GM18909 (cell line): ENCODE measurements at regions not wholly inside any gene's neighbourhood (a gene's known extent, or its start where the extent isn't known, plus 50 kb on each side); places are given as distances from the start of the nearest gene placed in this dataset.

ENCODE experiments used
- ATAC-seq: cut with Tn5 transposase; IDR thresholded peaks from one replicate; pipeline ENCODE4 v1.9.1; 2021; ENCODE audit warnings: mild to moderate bottlenecking; ENCODE audit not compliant: unreplicated experiment, poor library complexity

DNA sequence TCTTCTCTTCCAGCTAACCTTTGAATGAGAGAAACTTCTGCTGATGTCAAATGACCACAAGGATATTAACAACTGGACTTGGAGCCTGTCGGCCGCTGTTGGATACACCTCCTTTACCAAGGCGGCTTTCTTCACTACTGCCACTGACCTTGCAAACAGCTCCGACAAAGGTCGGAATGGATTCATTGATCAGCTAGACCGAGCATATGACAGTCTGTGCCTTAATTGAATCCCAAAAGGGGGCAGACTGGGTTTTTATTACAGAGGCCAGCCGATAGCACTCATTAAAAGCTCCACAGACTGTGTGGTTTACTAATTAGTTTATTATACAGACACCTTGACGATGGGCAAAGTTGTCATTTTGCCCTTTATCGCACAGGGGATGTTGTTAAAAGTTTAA lies 394.5 kb downstream of the RERGL start:
- no peak for ATAC-seq

- ATAC-seq = no peak
Measured at GRCh38 chr12:17691369-17691768, 398.6 kb downstream of the RERGL start.

DNA sequence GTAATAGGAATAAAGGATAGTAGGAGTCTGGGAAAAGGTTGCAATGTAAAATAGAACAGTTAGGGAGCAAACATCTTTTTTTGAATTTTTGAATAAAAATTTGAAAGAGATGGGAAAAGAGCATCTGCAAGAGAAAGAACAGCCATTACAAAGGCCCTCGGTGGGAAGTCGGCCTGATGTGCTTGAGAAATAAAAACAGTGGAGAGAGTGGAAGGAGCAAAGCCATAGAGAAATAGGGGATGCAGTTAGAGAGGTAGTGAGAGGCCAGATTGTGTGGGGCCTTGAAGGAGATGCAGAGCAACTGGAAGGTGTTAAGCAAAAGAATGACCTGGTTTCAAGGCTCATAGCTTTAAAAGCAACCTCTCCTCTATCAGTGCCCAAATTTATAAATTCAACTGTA lies 409.8 kb downstream of the RERGL start:
- ATAC-seq = no peak

DNA sequence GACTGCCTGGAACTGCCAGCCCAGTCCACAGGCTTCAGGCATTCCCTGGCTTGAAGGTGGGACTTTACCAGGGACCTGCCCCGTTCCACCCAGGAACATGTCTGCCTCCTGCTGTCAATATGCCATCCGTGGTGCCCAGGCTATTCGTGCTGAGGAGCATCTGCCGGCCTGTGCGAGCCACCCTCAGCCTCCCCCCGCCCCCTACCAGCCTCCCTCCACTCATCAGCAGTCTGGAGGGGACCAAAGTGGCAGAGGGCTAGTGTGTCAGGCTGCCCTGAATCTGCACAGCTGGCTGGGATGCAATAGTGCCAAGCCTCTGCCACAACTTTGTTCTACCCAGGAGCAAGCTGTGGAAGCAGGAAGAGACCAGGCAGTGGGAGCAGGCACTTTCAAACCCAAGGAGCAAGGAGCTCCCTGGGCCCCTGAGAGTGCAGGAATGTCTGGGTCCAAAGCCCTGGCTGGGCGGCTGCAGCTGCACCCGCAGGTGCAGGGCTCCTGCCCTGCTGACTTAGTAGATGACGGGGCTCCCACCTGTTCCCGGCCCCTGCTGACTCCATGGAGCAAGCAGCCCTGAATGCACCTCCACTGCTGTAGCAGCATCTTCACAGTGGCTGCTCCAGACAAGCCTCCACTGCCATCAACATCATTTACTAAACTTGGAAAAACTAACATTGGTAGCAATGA lies 423.2 kb downstream of the RERGL start:
- no peak for ATAC-seq

- ATAC-seq = no peak
Measured at GRCh38 chr12:17665839-17666238, 424.2 kb downstream of the RERGL start.

DNA sequence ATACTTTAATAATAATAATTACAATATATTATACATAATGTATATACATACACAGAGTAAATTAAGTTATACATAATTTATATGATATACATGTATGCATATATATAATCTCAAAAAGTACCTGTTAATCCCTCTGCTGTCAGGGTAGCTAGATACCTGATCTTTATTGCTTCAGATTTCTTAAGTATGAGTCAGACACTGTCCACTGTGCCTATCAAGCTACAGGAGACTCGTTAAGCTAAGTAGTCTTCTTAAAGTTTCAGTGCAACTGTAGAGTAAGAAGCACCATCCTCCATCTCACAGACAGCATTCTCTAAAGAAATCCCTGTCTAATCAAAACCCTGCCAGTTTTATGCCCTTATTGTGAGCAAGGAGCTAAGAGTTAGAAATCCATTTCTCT lies 428.7 kb downstream of the RERGL start:
- ATAC-seq = no peak

- ATAC-seq = no peak
Measured at GRCh38 chr12:17652436-17652835, 437.6 kb downstream of the RERGL start.

DNA sequence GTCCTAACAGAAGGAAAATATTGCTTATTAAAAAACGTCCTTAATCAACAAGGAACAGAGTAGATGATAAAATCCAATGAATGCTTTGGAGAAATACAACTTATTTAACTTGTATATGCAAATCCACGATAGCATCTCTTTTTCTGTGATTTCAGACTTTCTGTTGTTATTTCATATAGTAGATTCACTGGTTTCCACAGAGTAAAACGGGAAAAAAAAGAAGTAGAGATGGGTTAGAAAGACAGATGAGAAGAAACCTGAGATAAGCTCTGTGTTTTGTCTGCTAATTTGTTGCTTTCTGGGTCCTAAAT lies 447.7 kb downstream of the RERGL start:
- ATAC-seq = no peak

- ATAC-seq = peak; percentile 43
Measured at GRCh38 chr12:17640615-17641014, 449.4 kb downstream of the RERGL start.

GRCh38 chr12:17618831-17619230 lies 471.2 kb downstream of the RERGL start:
- no peak for ATAC-seq

DNA sequence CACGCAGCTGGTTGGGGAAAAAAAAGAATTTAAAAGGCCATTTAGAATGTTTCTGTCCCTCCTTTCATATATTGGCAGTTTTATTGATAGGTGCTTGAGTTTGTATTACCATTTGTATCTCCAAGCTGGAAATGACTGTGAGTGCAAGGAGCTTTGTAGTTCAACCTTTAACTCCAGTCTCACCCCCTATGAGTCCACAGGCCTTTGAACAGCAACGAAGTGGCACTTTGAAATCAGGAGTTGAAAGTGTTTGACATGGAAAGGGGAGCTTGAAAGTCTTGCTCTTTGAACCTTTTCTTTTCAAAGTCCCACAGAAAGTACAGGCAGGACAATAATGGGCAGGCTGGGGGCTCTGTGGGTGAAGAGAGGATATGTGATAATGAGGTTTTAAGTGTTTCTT lies 480.3 kb downstream of the RERGL start:
- no peak for ATAC-seq

GRCh38 chr12:17609153-17609552 lies 480.8 kb downstream of the RERGL start:
- ATAC-seq = no peak

DNA sequence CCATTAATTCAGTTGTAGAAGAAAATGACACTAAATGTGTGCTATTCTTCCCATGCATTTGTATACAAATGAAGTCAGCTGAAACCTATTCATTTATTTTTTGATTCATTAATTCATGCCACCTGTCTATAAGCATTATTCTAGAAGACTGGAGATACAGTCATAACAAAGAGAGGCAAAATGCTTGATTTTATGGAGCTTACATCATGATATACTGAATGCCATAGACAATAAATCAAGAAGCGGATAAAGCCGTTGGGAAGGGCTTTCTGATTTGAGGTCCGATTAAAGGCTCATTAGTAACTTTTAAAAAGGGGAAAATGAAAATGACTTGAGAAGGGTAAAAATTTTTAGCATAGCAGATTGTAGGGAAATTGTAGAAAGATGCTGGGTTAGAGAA lies 494.9 kb downstream of the RERGL start:
- ATAC-seq = no peak

DNA sequence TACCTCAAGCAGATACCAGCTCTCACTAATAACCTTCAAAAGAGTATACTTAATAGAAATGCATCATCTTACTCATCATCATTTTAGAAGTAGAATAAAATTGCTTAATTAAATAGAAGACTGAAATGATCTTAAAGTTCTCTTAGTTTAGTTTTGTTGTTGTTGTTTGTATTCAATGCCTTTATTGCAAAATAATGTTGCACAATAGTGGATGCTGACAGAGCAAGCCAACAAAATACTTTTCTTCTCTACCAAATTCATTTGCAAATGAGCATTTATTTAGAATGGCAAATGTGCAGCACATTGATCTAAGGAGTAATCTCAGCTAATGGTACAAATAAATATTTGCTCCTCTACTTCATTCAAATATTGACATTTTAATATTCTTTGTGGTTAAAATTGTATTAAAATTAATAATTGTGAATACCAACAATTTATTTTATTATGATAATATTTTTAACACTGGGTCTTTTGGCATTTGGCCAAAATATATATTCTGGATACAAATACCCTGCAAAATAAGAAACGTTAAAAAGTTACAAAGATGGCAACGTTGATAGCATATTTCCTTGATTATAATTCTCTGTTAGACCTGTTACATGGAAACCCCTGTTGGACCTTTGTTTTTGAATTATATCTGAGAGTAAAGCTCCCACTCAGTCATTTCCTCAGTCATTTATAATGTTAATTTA lies 496.1 kb downstream of the RERGL start:
- ATAC-seq = no peak

DNA sequence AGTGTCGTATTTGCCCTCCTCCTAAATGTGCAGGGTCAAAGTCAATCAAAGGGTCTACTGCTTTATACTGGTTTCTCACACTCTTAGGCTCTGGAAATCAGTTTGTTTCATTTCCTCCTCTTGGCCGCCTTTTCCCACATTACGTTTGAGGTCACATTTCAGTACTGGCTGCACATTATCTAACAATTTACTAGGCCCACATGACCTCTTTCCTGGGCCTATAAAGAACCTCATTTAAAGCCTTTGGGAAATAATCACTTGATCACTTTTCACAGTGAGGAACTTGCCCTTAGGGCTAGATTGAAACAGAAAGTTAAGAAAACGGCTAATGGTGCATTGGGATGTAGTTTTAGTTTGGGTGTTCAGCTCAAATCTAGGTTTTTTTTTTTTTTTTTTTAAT lies 497.5 kb downstream of the RERGL start:
- ATAC-seq = no peak

- ATAC-seq = no peak
Measured at GRCh38 chr12:17591005-17591681, 498.9 kb downstream of the RERGL start.

DNA sequence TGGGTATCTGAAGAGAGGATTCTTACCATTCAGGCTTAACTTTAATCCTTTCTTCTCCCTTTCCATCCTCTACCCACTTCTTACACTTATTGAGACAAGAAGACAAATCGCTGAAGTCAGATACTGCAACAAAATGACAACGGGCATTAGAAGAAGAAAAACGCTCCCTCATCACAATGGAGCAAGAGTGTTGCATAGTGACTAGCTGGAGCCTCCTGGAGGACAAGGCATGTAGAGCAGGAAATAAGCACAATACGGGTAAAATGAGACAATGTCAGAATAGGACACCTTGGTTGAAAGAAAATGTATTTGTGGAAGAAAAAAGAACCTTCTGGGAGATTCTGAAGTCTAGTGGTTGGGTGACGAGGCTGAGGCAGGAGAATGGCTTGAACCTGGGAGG lies 501.0 kb downstream of the RERGL start:
- no peak for ATAC-seq

- no peak for ATAC-seq
Measured at GRCh38 chr12:17579205-17580026, 510.6 kb downstream of the RERGL start.

DNA sequence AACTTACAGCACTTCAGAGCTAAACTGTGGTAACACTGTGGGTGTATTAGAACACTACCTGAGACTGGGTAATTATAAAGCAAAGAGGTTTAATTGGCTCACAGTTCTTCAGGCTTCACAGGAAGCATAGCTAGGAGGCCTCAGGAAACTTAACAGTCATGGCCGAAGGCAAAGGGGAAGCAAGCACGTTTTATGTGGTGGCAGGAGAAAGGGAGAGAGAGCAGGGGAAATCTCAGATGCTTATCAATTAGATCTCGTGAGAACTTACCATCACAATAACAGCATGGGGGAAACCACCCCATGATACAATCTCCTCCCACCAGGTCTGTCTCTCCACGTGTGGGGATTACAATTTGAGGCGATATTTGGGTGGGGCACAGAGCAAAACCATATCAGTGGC lies 512.6 kb downstream of the RERGL start:
- ATAC-seq = no peak

GRCh38 chr12:17572250-17572649 lies 517.7 kb downstream of the RERGL start:
- no peak for ATAC-seq

DNA sequence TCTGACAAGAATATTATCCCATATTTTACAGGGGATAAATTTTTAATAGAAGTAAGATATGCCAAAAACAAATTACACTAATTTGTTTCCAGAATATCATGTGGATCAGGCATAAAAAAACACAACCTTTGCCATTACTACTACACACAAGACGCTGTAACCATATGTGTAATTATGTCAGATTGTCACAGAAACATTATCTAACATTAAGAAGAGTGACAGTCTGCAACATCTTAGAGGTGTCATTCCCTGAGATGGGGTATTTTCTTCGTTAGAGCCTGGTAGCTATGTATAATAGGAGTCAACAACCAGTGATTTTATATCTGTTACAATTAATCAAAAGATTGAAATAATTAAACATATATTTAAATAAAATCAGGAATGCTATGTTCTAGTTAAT lies 518.9 kb downstream of the RERGL start:
- no peak for ATAC-seq
